Mucosa of rectum (tissue), 2 donors: ENCODE measurements at regions not wholly inside any gene's neighbourhood (a gene's known extent, or its start where the extent isn't known, plus 50 kb on each side); places are given as distances from the start of the nearest gene placed in this dataset.

Experiments used
- H3K27ac ChIP-seq, 2 donors: one replicate each; pipeline ENCODE4 v1.7.0; 2013; ENCODE audit warnings: inconsistent platforms in 2 of 2, low read depth in 2 of 2, low read length in 2 of 2
- H3K27me3 ChIP-seq, 2 donors: one replicate each; pipeline ENCODE4 v1.7.0; 2013; ENCODE audit warnings: low read length in 2 of 2; ENCODE audit not compliant: control insufficient read depth in 2 of 2, insufficient read depth in 2 of 2
- H3K36me3 ChIP-seq, 2 donors: one replicate each; pipeline ENCODE4 v1.7.0; 2013; ENCODE audit warnings: low read length in 2 of 2; ENCODE audit not compliant: control insufficient read depth in 2 of 2, insufficient read depth in 2 of 2
- H3K4me1 ChIP-seq, 2 donors: one replicate each; pipeline ENCODE4 v1.7.0; 2013; ENCODE audit warnings: low read length in 2 of 2, mild to moderate bottlenecking in 1 of 2; ENCODE audit not compliant: control insufficient read depth in 2 of 2, insufficient read depth in 2 of 2
- H3K4me3 ChIP-seq, 2 donors: one replicate each; pipeline ENCODE4 v1.7.0; 2013; ENCODE audit warnings: low read length in 2 of 2
- H3K9ac ChIP-seq, 2 donors: one replicate each; pipeline ENCODE4 v1.7.0; 2013; ENCODE audit warnings: low read length in 2 of 2, low read depth in 1 of 2, mild to moderate bottlenecking in 1 of 2
- H3K9me3 ChIP-seq, 2 donors: one replicate each; pipeline ENCODE4 v1.7.0; 2013; ENCODE audit warnings: low read length in 2 of 2; ENCODE audit not compliant: control insufficient read depth in 2 of 2
- donor health status: healthy.
- donor health status: Normal muscosa, but diverticular disease.

DNA sequence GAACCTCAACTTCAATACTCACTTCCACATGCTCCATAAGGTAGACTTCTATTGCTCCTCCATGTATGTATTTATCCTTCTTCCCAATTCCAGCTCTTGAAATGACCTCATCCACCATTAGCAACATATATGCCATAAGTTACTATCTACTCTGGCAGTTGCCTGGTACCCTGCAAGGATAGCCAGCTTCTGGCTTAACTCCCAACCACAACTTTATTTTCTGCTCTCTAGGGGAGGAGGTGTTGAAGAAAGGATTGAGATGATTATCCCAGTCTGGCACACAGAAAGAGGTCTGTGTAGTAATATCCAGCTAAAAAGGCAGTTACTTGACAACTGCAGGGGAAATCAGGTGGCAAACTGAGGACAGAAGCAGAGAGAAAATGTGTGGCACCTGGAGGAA, 71.5 kb upstream of the MDM1 start:
- Histone ChIP-seq H3K27me3 (no peaks in the 10 kb centered on the region), H3K9ac (no peak overlapping the region), H3K4me3 (no peak overlapping the region), H3K36me3 (no peaks in the 10 kb centered on the region), H3K4me1 (peaks cover 11 to 21% of the 10 kb centered on the region in 2 donors), H3K27ac (no peak overlapping the region), H3K9me3 (no peaks in the 10 kb centered on the region)

DNA sequence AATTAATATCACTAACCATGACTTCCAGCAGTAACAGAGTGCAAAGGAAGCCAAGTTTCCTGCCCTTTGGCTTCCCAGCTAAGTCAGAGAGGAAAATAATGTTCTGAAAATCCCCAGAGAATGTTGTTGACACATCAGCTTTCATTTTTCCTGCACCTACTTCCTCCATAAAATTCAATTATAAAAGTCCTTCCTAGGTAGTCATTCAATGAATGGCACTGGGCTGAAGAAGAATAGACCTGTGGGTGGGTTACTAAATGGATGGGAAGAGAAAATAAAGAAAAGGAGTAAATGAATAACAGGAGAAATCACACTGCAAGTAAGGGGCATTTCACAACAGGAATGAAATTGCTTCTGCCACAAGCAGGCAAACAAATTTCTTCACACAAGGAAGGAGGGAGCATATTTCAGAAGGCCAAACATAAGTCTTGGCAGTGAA, 73.2 kb upstream of the MDM1 start:
- peak overlapping the region; percentile 73 to 83 for H3K27ac ChIP-seq
- H3K36me3 ChIP-seq, result no peaks in the 10 kb centered on the region
- H3K4me3 ChIP-seq, result peak overlapping the region in 1 of 2 donors; percentile 3
- no peaks in the 10 kb centered on the region for H3K27me3 ChIP-seq
- peaks cover 11 to 25% of the 10 kb centered on the region in 2 donors for H3K4me1 ChIP-seq
- no peaks in the 10 kb centered on the region for H3K9me3 ChIP-seq
- H3K9ac ChIP-seq, result no peak overlapping the region

DNA sequence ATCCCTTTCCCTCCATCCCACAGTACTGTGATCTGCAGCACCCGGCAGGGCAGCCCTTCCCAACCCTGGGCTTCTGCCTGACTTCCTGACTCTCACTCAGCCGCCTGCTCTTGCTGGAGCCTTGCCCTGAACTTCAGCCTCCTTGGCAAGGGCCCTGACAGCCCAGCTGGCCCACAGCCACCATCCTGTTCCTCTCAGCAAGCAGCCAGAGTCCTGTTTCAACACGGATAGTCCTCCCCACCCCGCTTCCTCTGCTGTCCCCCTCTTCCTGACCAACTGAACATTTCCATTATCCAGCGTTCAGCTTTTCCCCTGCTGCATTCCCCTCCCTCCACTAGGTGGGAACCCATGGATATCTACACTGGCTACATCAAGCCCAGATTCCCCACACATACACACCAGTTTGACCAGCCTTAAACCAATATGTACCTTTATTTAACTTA, 74.0 kb upstream of the MDM1 start:
- Histone ChIP-seq H3K36me3 (no peaks in the 10 kb centered on the region), H3K4me3 (peak overlapping the region; percentile 3 to 38), H3K4me1 (peaks cover 11 to 25% of the 10 kb centered on the region in 2 donors), H3K27ac (peak overlapping the region; percentile 73 to 83), H3K27me3 (no peaks in the 10 kb centered on the region), H3K9me3 (no peaks in the 10 kb centered on the region), H3K9ac (no peak overlapping the region)

DNA sequence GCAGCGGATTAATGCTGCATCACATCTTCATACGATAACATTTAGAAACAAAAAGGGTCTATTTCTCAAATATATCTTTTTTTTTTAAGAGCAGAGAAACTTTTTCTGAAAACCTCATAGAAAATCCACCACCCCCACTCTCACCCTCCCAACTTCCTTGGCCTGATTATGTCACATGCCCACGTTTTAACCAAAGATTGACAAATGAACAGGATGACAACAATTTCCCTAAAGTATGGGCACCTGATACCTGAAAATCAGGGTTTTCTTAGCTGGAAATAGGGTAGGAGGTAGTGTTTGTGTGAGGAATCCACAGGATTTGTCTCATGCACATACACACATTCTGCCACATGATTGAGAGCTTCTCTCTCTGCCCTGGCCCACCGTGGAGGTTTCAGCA, 74.7 kb upstream of the MDM1 start:
- Histone ChIP-seq H3K27ac (peak overlapping the region in 1 of 2 donors; percentile 73), H3K9ac (no peak overlapping the region), H3K36me3 (no peaks in the 10 kb centered on the region), H3K27me3 (no peaks in the 10 kb centered on the region), H3K4me3 (no peak overlapping the region), H3K9me3 (no peaks in the 10 kb centered on the region), H3K4me1 (peaks cover 11 to 25% of the 10 kb centered on the region in 2 donors)

DNA sequence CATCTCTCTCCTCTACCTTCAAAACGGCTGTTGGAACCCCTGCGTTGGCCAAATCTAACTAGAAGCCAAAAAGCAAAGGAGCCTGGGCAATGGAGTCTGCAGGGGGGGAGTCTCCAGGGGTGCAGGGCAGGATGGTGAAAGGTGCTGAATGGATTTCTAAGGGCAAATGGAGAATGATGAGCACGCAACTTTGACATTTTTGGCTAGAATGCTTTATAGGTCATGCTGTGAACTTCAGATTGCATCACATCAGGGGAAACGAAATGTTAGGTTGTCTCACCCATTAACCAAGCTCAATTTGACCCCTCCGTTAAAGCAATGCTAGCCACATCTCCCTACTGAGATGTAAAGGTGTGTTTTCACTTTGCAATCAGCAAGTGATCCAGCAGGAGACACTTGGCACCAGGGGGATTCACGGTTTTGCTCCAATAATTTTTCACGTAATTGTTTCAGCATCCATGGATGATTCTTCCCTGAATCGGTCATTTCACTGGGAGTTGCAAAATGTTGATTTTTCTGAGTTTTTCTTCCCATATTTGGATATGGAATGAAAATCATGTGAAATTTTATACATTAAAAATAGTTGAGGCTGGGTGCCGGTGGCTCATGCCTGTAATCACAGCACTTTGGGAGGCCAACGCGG, 78.0 kb upstream of the MDM1 start:
- H3K9me3 ChIP-seq, result no peaks in the 10 kb centered on the region

DNA sequence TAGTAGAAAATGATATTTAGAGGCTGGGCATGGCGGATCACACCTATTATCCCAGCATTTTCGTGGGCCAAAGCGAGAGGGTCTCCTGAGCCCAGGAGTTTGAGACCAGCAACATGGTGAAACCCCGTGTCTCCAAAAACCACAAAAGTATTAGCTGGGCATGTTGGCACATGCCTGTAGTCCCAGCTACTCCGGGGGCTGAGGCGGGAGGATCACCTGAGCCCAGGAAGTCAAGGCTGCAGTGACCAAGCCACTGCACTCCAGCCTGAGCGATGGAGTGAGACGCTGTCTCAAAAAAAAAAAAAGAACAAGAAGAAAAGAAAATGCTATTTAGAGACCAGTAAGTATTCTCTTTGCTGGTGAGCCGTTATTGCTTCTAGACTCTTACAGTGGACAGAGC, 79.2 kb upstream of the MDM1 start:
- Histone ChIP-seq H3K27me3 (no peaks in the 10 kb centered on the region), H3K36me3 (no peaks in the 10 kb centered on the region), H3K27ac (no peak overlapping the region), H3K4me3 (no peak overlapping the region), H3K4me1 (peaks cover 3 to 7% of the 10 kb centered on the region in 2 donors), H3K9me3 (no peaks in the 10 kb centered on the region), H3K9ac (no peak overlapping the region)

More for the DNA sequence above, 78.0 kb upstream of the MDM1 start:
- Histone ChIP-seq H3K4me1 (peaks cover 9 to 19% of the 10 kb centered on the region in 2 donors), H3K36me3 (no peaks in the 10 kb centered on the region), H3K4me3 (no peak overlapping the region), H3K27me3 (no peaks in the 10 kb centered on the region), H3K27ac (no peak overlapping the region), H3K9ac (no peak overlapping the region)

DNA sequence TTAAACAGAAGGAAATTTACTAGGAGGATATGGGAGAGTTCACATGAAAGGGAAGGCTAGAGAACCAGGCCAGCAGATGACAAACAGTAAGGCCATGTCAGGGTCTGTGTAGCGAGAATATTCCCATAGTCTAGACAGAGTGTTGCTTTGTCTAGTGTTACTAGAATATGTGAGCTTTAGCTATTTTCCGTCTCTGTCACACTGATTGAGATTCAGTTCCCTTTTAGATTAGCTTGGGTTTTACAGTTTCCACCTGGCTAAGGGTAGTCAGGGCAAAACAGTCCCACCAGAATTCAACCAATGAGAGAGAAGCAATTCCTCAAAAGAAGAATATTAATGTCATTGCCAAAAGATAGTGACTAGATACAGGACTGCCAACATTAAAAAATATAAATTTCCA, 82.8 kb upstream of the MDM1 start:
- Histone ChIP-seq H3K4me3 (no peak overlapping the region), H3K36me3 (no peaks in the 10 kb centered on the region), H3K9me3 (no peaks in the 10 kb centered on the region), H3K9ac (no peak overlapping the region), H3K27me3 (no peaks in the 10 kb centered on the region), H3K27ac (no peak overlapping the region), H3K4me1 (peaks cover 0 to 1% of the 10 kb centered on the region in 2 donors)

DNA sequence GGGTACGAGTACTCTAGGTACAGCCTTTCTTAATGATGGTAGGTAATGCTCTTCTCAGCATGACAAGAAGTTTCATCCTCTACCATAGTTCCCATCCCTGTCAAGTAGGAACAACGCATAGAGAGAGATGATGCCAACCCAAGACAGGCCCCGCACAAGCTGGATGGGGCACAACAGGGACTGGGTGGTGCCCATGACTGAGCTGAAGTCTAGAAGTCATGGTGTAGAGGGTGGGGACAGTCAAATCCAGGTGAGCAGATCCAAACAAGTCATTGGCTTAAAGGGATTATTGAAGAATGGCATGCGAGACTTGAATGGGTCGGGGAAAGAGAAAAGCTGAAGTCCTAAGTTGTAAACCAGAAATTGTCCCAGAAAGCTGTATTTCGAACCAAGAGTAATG, 84.2 kb upstream of the MDM1 start:
- no peak overlapping the region for H3K4me3 ChIP-seq
- H3K4me1 ChIP-seq, result peaks cover 6 to 10% of the 10 kb centered on the region in 2 donors
- H3K9ac ChIP-seq, result no peak overlapping the region
- H3K9me3 ChIP-seq, result no peaks in the 10 kb centered on the region
- H3K27me3 ChIP-seq, result no peaks in the 10 kb centered on the region
- no peaks in the 10 kb centered on the region for H3K36me3 ChIP-seq
- no peak overlapping the region for H3K27ac ChIP-seq

DNA sequence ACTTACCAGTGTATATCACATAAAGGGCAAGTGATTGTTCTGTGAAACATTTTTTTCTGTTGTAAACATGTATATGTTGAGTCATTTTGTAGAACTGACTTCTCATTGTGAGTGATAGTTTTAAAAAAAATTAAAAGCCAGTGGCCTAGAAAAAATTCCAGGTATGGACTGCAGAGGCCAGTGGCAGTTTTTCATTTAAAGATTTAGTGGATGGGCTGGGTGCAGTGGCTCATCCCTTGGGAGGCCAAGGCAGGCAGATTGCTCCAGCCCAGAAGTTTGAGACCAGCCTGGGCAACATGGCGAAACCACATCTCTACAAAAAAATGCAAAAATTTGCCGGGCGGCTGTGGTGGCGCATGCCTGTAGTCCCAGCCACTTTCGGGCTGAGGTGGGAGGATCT, 84.7 kb upstream of the MDM1 start:
- H3K4me1 ChIP-seq, result peaks cover 6 to 10% of the 10 kb centered on the region in 2 donors
- no peak overlapping the region for H3K4me3 ChIP-seq
- H3K36me3 ChIP-seq, result no peaks in the 10 kb centered on the region
- H3K27me3 ChIP-seq, result no peaks in the 10 kb centered on the region
- H3K27ac ChIP-seq, result no peak overlapping the region
- no peaks in the 10 kb centered on the region for H3K9me3 ChIP-seq
- no peak overlapping the region for H3K9ac ChIP-seq

DNA sequence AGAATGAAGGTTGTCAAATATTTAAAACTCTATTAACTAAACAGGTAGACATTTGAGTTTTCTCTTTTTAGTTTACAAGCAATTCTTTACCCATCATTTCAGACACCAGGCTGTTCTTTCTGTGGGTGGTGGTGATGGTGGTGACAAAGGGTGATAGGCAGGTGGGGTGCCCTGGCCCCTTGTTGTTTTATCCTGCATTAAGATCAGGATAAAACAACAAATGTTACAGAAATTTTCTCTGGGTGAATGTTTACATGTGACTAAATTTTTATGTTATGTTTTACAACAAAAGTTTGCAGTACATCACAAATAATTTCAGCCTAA, 85.9 kb upstream of the MDM1 start:
- no peak overlapping the region for H3K9ac ChIP-seq
- no peak overlapping the region for H3K27ac ChIP-seq
- no peaks in the 10 kb centered on the region for H3K27me3 ChIP-seq
- H3K4me3 ChIP-seq, result no peak overlapping the region
- no peaks in the 10 kb centered on the region for H3K36me3 ChIP-seq
- peaks cover 6 to 10% of the 10 kb centered on the region in 2 donors for H3K4me1 ChIP-seq
- no peaks in the 10 kb centered on the region for H3K9me3 ChIP-seq
